IMR-90 (cell line): ENCODE measurements at regions not wholly inside any gene's neighbourhood (a gene's known extent, or its start where the extent isn't known, plus 50 kb on each side); places are given as distances from the start of the nearest gene placed in this dataset.

Experiments used
- ATAC-seq: fragments of 200-7000 bp; cut with Tn5 transposase; 2 replicates; pipeline ENCODE4 v1.9.1; 2020; ENCODE audit warnings: low read depth, mild to moderate bottlenecking, moderate library complexity
- BruUV-seq: library from RNA; stranded (reverse); fragments of 400-500 nt; replicated peaks from 2 replicates; lab custom pipeline; 2021; lab: Mats Ljungman, UMichigan
- CTCF ChIA-PET: fragments of 300-600 bp; formaldehyde crosslinking; extraction: SDS; loops from one replicate; lab custom pipeline; 2021; ENCODE audit warnings: antibody characterized with exemption; lab: Yijun Ruan, JAX
- POLR2A ChIA-PET: fragments of 300-600 bp; sonication (Branson Sonifier 250); formaldehyde crosslinking; loops from one replicate; lab custom pipeline; 2022; ENCODE audit warnings: antibody characterized with exemption; ENCODE audit not compliant: unreplicated experiment; lab: Charles Lee
- DNase-seq: peaks from one replicate; pipeline ENCODE4 v3.0.0; 2013
- H2AFZ ChIP-seq: replicated peaks from 2 replicates; pipeline ENCODE3; 2013; ENCODE audit warnings: low read length, mild to moderate bottlenecking; ENCODE audit not compliant: poor library complexity
- H2AK5ac ChIP-seq: 2 replicates; pipeline ENCODE4 v1.6.1; 2013; ENCODE audit warnings: low read depth, low read length, inconsistent platforms
- H2AK9ac ChIP-seq: replicated peaks from 2 replicates; pipeline ENCODE3; 2013; ENCODE audit warnings: mild to moderate bottlenecking, low read depth, low read length, moderate library complexity; ENCODE audit not compliant: poor library complexity
- H2BK120ac ChIP-seq: 2 replicates; pipeline ENCODE4 v1.6.1; 2013; ENCODE audit warnings: low read depth, low read length, inconsistent platforms
- H2BK15ac ChIP-seq: 3 replicates; pipeline ENCODE4 v1.6.1; 2013; ENCODE audit warnings: low read depth, low read length, inconsistent platforms
- H2BK20ac ChIP-seq: 2 replicates; pipeline ENCODE4 v1.6.1; 2013; ENCODE audit warnings: low read depth, mild to moderate bottlenecking, inconsistent platforms, low read length, moderate library complexity
- H2BK5ac ChIP-seq: 2 replicates; pipeline ENCODE4 v1.6.1; 2013; ENCODE audit warnings: mild to moderate bottlenecking, low read depth, low read length, inconsistent platforms; ENCODE audit not compliant: poor library complexity, severe bottlenecking
- H3K14ac ChIP-seq: replicated peaks from 2 replicates; pipeline ENCODE4 v1.6.1; 2013; ENCODE audit warnings: low read depth, low read length, inconsistent platforms
- H3K18ac ChIP-seq: 2 replicates; pipeline ENCODE4 v1.6.1; 2013; ENCODE audit warnings: low read depth, low read length, control low read depth
- H3K23ac ChIP-seq: 2 replicates; pipeline ENCODE4 v1.6.1; 2013; ENCODE audit warnings: low read depth, low read length, inconsistent platforms
- H3K27ac ChIP-seq: 2 replicates; pipeline ENCODE4 v1.5.1; 2013; ENCODE audit warnings: mild to moderate bottlenecking, control low read depth, low read length; ENCODE audit not compliant: insufficient read depth
- H3K27me3 ChIP-seq: 2 replicates; pipeline ENCODE4 v1.6.1; 2013; ENCODE audit warnings: low read length; ENCODE audit not compliant: control insufficient read depth, insufficient read depth
- H3K36me3 ChIP-seq: 2 replicates; pipeline ENCODE4 v1.6.1; 2013; ENCODE audit warnings: low read length, mixed read lengths; ENCODE audit not compliant: control insufficient read depth, insufficient read depth
- H3K4ac ChIP-seq: 2 replicates; pipeline ENCODE4 v1.6.1; 2013; ENCODE audit warnings: low read depth, low read length, inconsistent platforms
- H3K4me1 ChIP-seq: 2 replicates; pipeline ENCODE4 v1.6.1; 2013; ENCODE audit warnings: low read length, mixed read lengths; ENCODE audit not compliant: control insufficient read depth, insufficient read depth
- H3K4me2 ChIP-seq: 2 replicates; pipeline ENCODE4 v1.6.1; 2013; ENCODE audit warnings: low read depth, mild to moderate bottlenecking, control low read depth, low read length, moderate library complexity
- H3K4me3 ChIP-seq: 2 replicates; pipeline ENCODE4 v1.5.1; 2013; ENCODE audit warnings: low read depth, mild to moderate bottlenecking, control low read depth, low read length, moderate library complexity; ENCODE audit not compliant: insufficient read depth
- H3K56ac ChIP-seq: 2 replicates; pipeline ENCODE4 v1.6.1; 2013; ENCODE audit warnings: low read length, inconsistent platforms; ENCODE audit not compliant: insufficient read depth; ENCODE audit errors: extremely low read depth
- H3K79me1 ChIP-seq, 2 experiments: 2 replicates each; pipeline ENCODE4 v1.6.1; 2013; ENCODE audit warnings: low read length in 2 of 2, inconsistent platforms in 1 of 2, low read depth in 1 of 2
- H3K9ac ChIP-seq: 2 replicates; pipeline ENCODE4 v1.6.1; 2013; ENCODE audit warnings: low read depth, low read length, control low read depth
- H3K9me1 ChIP-seq: 2 replicates; pipeline ENCODE4 v1.6.1; 2013; ENCODE audit warnings: low read length, inconsistent platforms; ENCODE audit not compliant: insufficient read depth
- H3K9me3 ChIP-seq: 2 replicates; pipeline ENCODE4 v1.6.1; 2013; ENCODE audit warnings: low read length; ENCODE audit not compliant: control insufficient read depth, insufficient read depth
- H4K20me1 ChIP-seq: 2 replicates; pipeline ENCODE4 v1.6.1; 2013; ENCODE audit warnings: low read length, inconsistent platforms; ENCODE audit not compliant: insufficient read depth
- H4K5ac ChIP-seq: 2 replicates; pipeline ENCODE4 v1.6.1; 2013; ENCODE audit warnings: mild to moderate bottlenecking, low read depth, low read length, control low read depth
- H4K8ac ChIP-seq, 2 experiments: 2 replicates each; pipeline ENCODE4 v1.6.1; 2013; ENCODE audit warnings: low read depth in 2 of 2, low read length in 2 of 2, control low read depth in 1 of 2, inconsistent platforms in 1 of 2
- H4K91ac ChIP-seq: 2 replicates; pipeline ENCODE4 v1.6.1; 2013; ENCODE audit warnings: low read depth, low read length, inconsistent platforms; ENCODE audit not compliant: insufficient read depth
- CEBPB ChIP-seq: IDR thresholded peaks from 2 replicates; pipeline ENCODE4 v1.6.1; 2012; ENCODE audit warnings: low read depth, low read length, improper control_type of control experiment
- CTCF ChIP-seq: conservative IDR thresholded peaks from 2 replicates; pipeline ENCODE4 v1.5.1; 2012; ENCODE audit warnings: mild to moderate bottlenecking, low read depth, low read length, improper control_type of control experiment
- ELK1 ChIP-seq: fragments of 150-350 bp; IDR thresholded peaks from 2 replicates; pipeline ENCODE4 v1.6.1; 2016; ENCODE audit warnings: low read depth, mild to moderate bottlenecking, low read length, moderate library complexity, borderline replicate concordance
- MAFK ChIP-seq: IDR thresholded peaks from 2 replicates; pipeline ENCODE4 v1.6.1; 2012; ENCODE audit warnings: low read depth, low read length, improper control_type of control experiment
- POLR2A ChIP-seq: IDR thresholded peaks from 2 replicates; pipeline ENCODE4 v1.6.1; 2012; ENCODE audit warnings: mild to moderate bottlenecking, low read depth, low read length
- WGBS, 2 experiments: methylation state at CpG; one replicate each; pipeline versions ENCODE4 v1.1.5 to v1.1.7; 2013; ENCODE audit warnings: missing lambda C conversion rate in 2 of 2; ENCODE audit not compliant: insufficient read length in 1 of 2; ENCODE audit errors: extremely low coverage in 2 of 2; 5-methylcytosine and 5-hydroxymethylcytosine counted together
- dilution Hi-C: fragments of 300-500 bp; cut with HindIII; formaldehyde crosslinking; loops from one replicate; pipeline ENCODE4 v1.14.3; 2018; ENCODE audit warnings: low sequenced_read_pairs; ENCODE audit not compliant: unreplicated experiment
- in situ Hi-C: fragments of 300-500 bp; cut with MboI; formaldehyde crosslinking; loops from 3 replicates; pipeline ENCODE4 v1.14.3; 2019; ENCODE audit warnings: low sequenced_read_pairs, inconsistent platforms, mixed read lengths
- intact Hi-C: fragments of 100-400 bp; cut with micrococcal nuclease; formaldehyde crosslinking; loops from 2 replicates; pipeline ENCODE4 v1.10.0; 2022

GRCh38 chr5:58122848-58123392 is 337.0 kb downstream of the PLK2 start:
- dilution Hi-C loops, result no loop called here
- Histone ChIP-seq H2AK5ac (no peak overlapping the region), H2BK5ac (no peak overlapping the region), H2BK120ac (no peak overlapping the region), H3K4ac (no peak overlapping the region), H3K23ac (no peak overlapping the region), H3K36me3 (no peaks in the 10 kb centered on the region), H4K5ac (no peak overlapping the region), H3K4me2 (no peak overlapping the region), H3K79me1 (no peaks in the 10 kb centered on the region), H3K4me3 (no peak overlapping the region), H3K4me1 (no peaks in the 10 kb centered on the region; the same call in 1 of the 2 replicates), H2BK20ac (no peak overlapping the region), H3K9me3 (no peaks in the 10 kb centered on the region), H2BK15ac (no peak overlapping the region; the same call in 2 of the 3 replicates), H3K27me3 (no peaks in the 10 kb centered on the region), H2AK9ac (no peak overlapping the region), H3K18ac (peak overlapping the region; percentile 33; the same call in 1 of the 2 replicates), H2AFZ (no peak overlapping the region), H3K56ac (no peak overlapping the region), H3K9me1 (no peaks in the 10 kb centered on the region), H4K20me1 (no peaks in the 10 kb centered on the region), H3K9ac (no peak overlapping the region), H4K91ac (no peak overlapping the region), H4K8ac (no peak overlapping the region), H3K27ac (no peak overlapping the region), H3K14ac (0 out of 2 replicates have a peak overlapping the region, but pooled peaks have one; percentile 6)
- in situ Hi-C loops, result no loop called here
- no CpG with 5 or more reads among the region's 3 CpGs for WGBS, 2 experiments
- TF ChIP-seq CTCF (no peak), ELK1 (no peak), MAFK (no peak), POLR2A (no peak), CEBPB (no peak)
- CTCF ChIA-PET, result no interaction called here
- BruUV-seq, result no TSS peak
- DNase-seq (no peak), ATAC-seq (no peak)
- intact Hi-C loops, result no loop called here
- POLR2A ChIA-PET, result no interaction called here
